ENCODE measurements at regions not wholly inside any gene's neighbourhood (a gene's known extent, or its start where the extent isn't known, plus 50 kb on each side); places are given as distances from the start of the nearest gene placed in this dataset.
"Not testable (repeated sequence)": the region's sequence is repeated elsewhere in the genome, so short reads cannot be mapped to it uniquely, and the experiment has no call there.

- DNase-seq: peak; percentile 23
These were observed 270.5 kb upstream of the MKLN1 start for GRCh38 chr7:131057015-131057793.

- DNase-seq: no peak
These were observed 269.9 kb upstream of the MKLN1 start for GRCh38 chr7:131057794-131058070.

- DNase-seq: not testable (repeated sequence)
These were observed 269.0 kb upstream of the MKLN1 start for GRCh38 chr7:131058561-131059288.

GRCh38 chr7:131059401-131059800 lies 268.3 kb upstream of the MKLN1 start:
- not testable (repeated sequence) for DNase-seq

GRCh38 chr7:131061158-131061557 lies 266.5 kb upstream of the MKLN1 start:
- no peak for DNase-seq

- DNase-seq: no peak
These were observed 265.9 kb upstream of the MKLN1 start for GRCh38 chr7:131061818-131062217.

- DNase-seq: no peak
These were observed 261.0 kb upstream of the MKLN1 start for GRCh38 chr7:131066635-131067034.

- DNase-seq: no peak
These were observed 260.5 kb upstream of the MKLN1 start for GRCh38 chr7:131067220-131067619.

GRCh38 chr7:131068604-131069021 lies 259.1 kb upstream of the MKLN1 start:
- no peak for DNase-seq

GRCh38 chr7:131071786-131072504 lies 255.7 kb upstream of the MKLN1 start:
- DNase-seq: peak; percentile 52

GRCh38 chr7:131072505-131073091 lies 255.1 kb upstream of the MKLN1 start:
- DNase-seq: no peak

GRCh38 chr7:131074043-131074442 lies 253.6 kb upstream of the MKLN1 start:
- no peak for DNase-seq

GRCh38 chr7:131074585-131074984 lies 253.1 kb upstream of the MKLN1 start:
- no peak for DNase-seq

- DNase-seq: no peak
These were observed 252.3 kb upstream of the MKLN1 start for GRCh38 chr7:131075406-131075805.

- no peak for DNase-seq
These were observed 251.6 kb upstream of the MKLN1 start for GRCh38 chr7:131076032-131076431.

- no peak for DNase-seq
These were observed 250.9 kb upstream of the MKLN1 start for GRCh38 chr7:131076711-131077181.

- no peak for DNase-seq
These were observed 249.9 kb upstream of the MKLN1 start for GRCh38 chr7:131077735-131078134.

- no peak for DNase-seq
These were observed 246.9 kb upstream of the MKLN1 start for GRCh38 chr7:131080754-131081153.

GRCh38 chr7:131081308-131081707 lies 246.4 kb upstream of the MKLN1 start:
- DNase-seq: no peak

- no peak for DNase-seq
These were observed 243.9 kb upstream of the MKLN1 start for GRCh38 chr7:131083781-131084180.

GRCh38 chr7:131084336-131084735 lies 243.3 kb upstream of the MKLN1 start:
- DNase-seq: not testable (repeated sequence)

GRCh38 chr7:131087756-131088658 lies 239.7 kb upstream of the MKLN1 start:
- no peak for DNase-seq

Measured in femur (tissue), 1 donor.